ENCODE measurements at regions not wholly inside any gene's neighbourhood (a gene's known extent, or its start where the extent isn't known, plus 50 kb on each side); places are given as distances from the start of the nearest gene placed in this dataset.
A peak's percentile ranks its signal among the peaks of the same experiment; 100 is the strongest.

DNA sequence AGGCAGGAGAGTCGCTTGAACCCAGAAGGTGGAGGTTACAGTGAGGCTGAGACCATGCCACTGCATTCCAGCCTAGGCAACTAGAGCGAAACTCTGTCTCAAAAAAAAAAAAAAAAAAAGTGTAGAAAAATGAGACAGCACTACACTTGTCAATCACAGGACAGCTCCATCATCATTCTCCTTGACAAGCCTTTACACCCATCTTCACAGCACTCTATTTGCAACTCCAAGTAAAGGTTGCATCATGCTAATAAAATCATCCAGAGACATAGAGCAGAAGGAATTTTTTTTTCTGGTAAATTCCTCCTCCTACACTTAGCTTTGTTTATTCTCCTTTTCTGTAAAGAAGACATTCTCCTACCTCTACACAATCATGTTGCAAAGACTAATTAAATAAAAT is 791.0 kb upstream of the HS3ST5 start:
- Histone ChIP-seq H3K27ac (ENCODE audit: low read depth, low read length) (no peak overlapping the region), H3K56ac (replicated peaks; ENCODE audit: insufficient read length, low read depth, low read length) (no peak overlapping the region), H4K5ac (ENCODE audit: insufficient read length, low read depth, low read length) (no peak overlapping the region), H4K8ac (ENCODE audit: extremely low read depth, insufficient read depth, low read length) (no peak overlapping the region), H3K79me1 (ENCODE audit: low read depth, low read length) (no peaks in the 10 kb centered on the region), H3K36me3 (ENCODE audit: control insufficient read depth in 2 of 4, insufficient read depth in 4 of 4, low read length in 3 of 4) (no peaks in the 10 kb centered on the region), H3K18ac (ENCODE audit: extremely low read depth, low read length) (no peak overlapping the region), H3K4me3 (ENCODE audit: extremely low read depth in 1 of 4, insufficient read depth in 2 of 4, low read depth in 3 of 4, low read length in 4 of 4) (no peak overlapping the region), H3K4ac (replicated peaks; ENCODE audit: insufficient read length, low read depth, low read length) (no peak overlapping the region), H2BK20ac (ENCODE audit: low read length) (no peak overlapping the region), H3K4me1 (replicated peaks in 1 of 4; ENCODE audit: control insufficient read depth in 3 of 4, insufficient read depth in 4 of 4, low read length in 3 of 4) (no peaks in the 10 kb centered on the region; a peak in 1 of 7 replicates), H2BK12ac (ENCODE audit: low read depth, low read length) (no peak overlapping the region), H2BK5ac (ENCODE audit: low read depth, low read length) (no peak overlapping the region), H3K4me2 (ENCODE audit: insufficient read depth in 1 of 2, low read depth in 2 of 2, low read length in 2 of 2) (no peak overlapping the region), H3K23ac (ENCODE audit: insufficient read length) (no peak overlapping the region), H2BK15ac (ENCODE audit: low read length) (no peak overlapping the region), H3K9me3 (ENCODE audit: insufficient read depth in 2 of 2, low read depth in 1 of 2, low read length in 1 of 2) (no peaks in the 10 kb centered on the region), H2AK5ac (ENCODE audit: low read depth, low read length) (no peak overlapping the region), H4K20me1 (replicated peaks in 1 of 2; ENCODE audit: control insufficient read depth in 1 of 2, insufficient read depth in 2 of 2, low read length in 2 of 2) (no peaks in the 10 kb centered on the region), H3K14ac (ENCODE audit: insufficient read length) (no peak overlapping the region), H4K91ac (replicated peaks; ENCODE audit: insufficient read length, low read length) (no peak overlapping the region), H2BK120ac (replicated peaks; ENCODE audit: low read depth, low read length) (no peak overlapping the region), H3K27me3 (replicated peaks in 1 of 4; ENCODE audit: control insufficient read depth in 3 of 4, extremely low read depth in 1 of 4, insufficient read depth in 3 of 4, low read length in 3 of 4) (no peaks in the 10 kb centered on the region), H3K9ac (replicated peaks in 1 of 4; ENCODE audit: extremely low read depth in 1 of 4, low read depth in 3 of 4, low read length in 3 of 4) (no peak overlapping the region), H3K23me2 (ENCODE audit: low read depth, low read length) (no peaks in the 10 kb centered on the region), H2AFZ (ENCODE audit: low read length) (no peak overlapping the region), H3K79me2 (ENCODE audit: control insufficient read depth in 1 of 2, insufficient read depth in 2 of 2, low read length in 2 of 2) (no peaks in the 10 kb centered on the region)
- FAIRE-seq, result no peak
- no CpG with 5 or more reads among the region's 2 CpGs for WGBS, 2 experiments (ENCODE audit: extremely low coverage in 1 of 2, insufficient coverage in 1 of 2, insufficient read length in 1 of 2, insufficient replicate concordance in 2 of 2, low coverage in 1 of 2, low lambda C conversion rate in 2 of 2, missing lambda C conversion rate in 1 of 2)
- no peak for DNase-seq (ENCODE audit: low read depth in 1 of 2, low spot score in 2 of 2)
- no peak for TF ChIP-seq GTF2F1 (IDR thresholded peaks at IDR 0.05; ENCODE audit: borderline replicate concordance, low read depth, low read length)
- no peak for TF ChIP-seq SAP30 (IDR thresholded peaks at IDR 0.05; ENCODE audit: insufficient read depth, insufficient replicate concordance, low read length)
- TF ChIP-seq CEBPB (IDR thresholded peaks at IDR 0.05; ENCODE audit: low read depth, low read length), result peak; percentile 53; the same call in 1 of the 2 replicates
- no peak for TF ChIP-seq TAF7 (optimal IDR thresholded peaks at IDR 0.05; ENCODE audit: borderline replicate concordance, low read depth, low read length)
- ChIA-PET POLR2A (ENCODE audit: partially characterized antibody) (interaction anchor here (0.6 kb wide), 1 partner anchor 622 kb away, joined by 4 read pairs; no protein-coding TSS in a partner anchor), CTCF (ENCODE audit: partially characterized antibody) (no interaction called here)
